ENCODE measurements at regions not wholly inside any gene's neighbourhood (a gene's known extent, or its start where the extent isn't known, plus 50 kb on each side); places are given as distances from the start of the nearest gene placed in this dataset.

DNA sequence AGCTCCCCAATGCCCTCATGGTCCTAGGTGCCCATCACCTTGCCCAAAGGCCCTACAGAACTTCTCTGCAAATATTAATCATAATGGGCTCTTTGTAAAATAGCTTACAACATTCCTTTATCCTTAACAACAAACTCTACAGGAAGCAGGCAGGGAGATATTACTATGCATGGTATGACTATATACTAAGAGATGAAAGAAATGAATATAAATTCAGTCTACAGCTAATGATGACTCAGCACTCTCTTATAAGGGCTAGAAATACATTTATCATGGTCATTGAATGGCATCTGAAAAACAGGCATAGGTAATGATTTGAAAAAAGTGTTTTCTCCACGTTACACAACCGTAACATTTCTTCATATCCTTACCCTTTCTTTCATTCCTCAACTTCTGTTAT lies 254.8 kb upstream of the DSEL start:
- TF ChIP-seq, protein P1, sequence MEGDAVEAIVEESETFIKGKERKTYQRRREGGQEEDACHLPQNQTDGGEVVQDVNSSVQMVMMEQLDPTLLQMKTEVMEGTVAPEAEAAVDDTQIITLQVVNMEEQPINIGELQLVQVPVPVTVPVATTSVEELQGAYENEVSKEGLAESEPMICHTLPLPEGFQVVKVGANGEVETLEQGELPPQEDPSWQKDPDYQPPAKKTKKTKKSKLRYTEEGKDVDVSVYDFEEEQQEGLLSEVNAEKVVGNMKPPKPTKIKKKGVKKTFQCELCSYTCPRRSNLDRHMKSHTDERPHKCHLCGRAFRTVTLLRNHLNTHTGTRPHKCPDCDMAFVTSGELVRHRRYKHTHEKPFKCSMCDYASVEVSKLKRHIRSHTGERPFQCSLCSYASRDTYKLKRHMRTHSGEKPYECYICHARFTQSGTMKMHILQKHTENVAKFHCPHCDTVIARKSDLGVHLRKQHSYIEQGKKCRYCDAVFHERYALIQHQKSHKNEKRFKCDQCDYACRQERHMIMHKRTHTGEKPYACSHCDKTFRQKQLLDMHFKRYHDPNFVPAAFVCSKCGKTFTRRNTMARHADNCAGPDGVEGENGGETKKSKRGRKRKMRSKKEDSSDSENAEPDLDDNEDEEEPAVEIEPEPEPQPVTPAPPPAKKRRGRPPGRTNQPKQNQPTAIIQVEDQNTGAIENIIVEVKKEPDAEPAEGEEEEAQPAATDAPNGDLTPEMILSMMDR (IDR thresholded peaks at IDR 0.05) = no peak
- TF ChIP-seq POLR2A (IDR thresholded peaks at IDR 0.05) = no peak
